Stimulated activated CD8-positive, alpha-beta memory T cell treated with anti-CD3 and anti-CD28 coated beads, Interleukin-7, amount 100 ng/mL, for 48 hours (primary cell): ENCODE measurements at regions not wholly inside any gene's neighbourhood (a gene's known extent, or its start where the extent isn't known, plus 50 kb on each side); places are given as distances from the start of the nearest gene placed in this dataset.
"Not testable (repeated sequence)": the region's sequence is repeated elsewhere in the genome, so short reads cannot be mapped to it uniquely, and the experiment has no call there.

ENCODE experiments used
- DNase-seq, 2 donors: peaks; one replicate each; pipeline ENCODE4 v3.0.0-alpha.2; 2020; ENCODE audit warnings: low read depth in 1 of 2; ENCODE audit errors: extremely low read depth in 1 of 2

DNA sequence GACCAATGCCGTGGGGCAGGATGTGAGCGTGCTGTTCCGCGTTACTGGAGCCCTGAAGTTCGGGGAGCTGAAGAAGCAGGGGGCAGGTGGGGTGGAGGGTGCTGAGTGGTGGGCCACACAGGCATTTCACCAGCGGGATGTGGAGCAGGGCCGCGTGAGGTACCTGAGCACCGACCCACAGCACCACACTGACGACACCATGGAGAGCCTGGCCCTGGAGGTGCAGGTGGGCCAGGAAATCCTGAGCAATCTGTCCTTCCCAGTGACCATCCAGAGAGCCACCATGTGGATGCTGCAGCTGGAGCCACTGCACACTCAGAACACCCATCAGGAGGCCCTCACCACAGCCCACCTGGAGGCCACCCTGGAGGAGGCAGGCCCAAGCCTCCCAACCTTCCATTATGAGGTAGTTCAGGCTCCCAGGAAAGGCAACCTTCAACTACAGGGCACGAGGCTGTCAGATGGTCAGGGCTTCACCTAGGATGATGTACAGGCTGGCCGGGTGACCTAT is 179.6 kb downstream of the TBC1D2B start:
- no peak for DNase-seq

DNA sequence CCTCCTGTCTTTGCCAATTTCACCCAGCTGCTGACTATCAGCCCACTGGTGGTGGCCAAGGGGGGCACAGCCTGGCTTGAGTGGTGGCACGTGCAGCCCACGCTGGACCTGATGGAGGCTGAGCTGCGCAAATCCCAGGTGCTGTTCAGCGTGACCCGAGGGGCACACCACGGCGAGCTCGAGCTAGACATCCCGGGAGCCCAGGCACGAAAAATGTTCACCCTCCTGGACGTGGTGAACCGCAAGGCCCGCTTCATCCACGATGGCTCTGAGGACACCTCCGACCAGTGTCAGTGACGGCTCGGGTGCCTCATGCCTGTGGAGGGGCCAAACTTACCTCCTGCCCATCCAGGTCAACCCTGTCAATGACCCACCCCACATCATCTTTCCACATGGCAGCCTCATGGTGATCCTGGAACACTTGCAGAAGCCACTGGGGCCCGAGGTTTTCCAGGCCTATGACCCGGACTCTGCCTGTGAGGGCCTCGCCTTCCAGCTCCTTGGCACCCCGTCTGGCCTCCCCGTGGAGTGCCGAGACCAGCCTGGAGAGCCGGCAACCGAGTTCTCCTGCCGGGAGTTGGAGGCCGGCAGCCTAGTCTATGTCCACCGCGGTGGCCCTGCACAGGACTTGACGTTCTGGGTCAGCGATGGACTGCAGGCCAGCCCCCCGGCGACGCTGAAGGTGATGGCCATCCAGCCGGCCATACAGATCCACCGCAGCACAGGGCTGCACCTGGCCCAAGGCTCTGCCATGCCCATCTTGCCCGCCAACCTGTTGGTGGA is 180.2 kb downstream of the TBC1D2B start:
- DNase-seq = not testable (repeated sequence)

DNA sequence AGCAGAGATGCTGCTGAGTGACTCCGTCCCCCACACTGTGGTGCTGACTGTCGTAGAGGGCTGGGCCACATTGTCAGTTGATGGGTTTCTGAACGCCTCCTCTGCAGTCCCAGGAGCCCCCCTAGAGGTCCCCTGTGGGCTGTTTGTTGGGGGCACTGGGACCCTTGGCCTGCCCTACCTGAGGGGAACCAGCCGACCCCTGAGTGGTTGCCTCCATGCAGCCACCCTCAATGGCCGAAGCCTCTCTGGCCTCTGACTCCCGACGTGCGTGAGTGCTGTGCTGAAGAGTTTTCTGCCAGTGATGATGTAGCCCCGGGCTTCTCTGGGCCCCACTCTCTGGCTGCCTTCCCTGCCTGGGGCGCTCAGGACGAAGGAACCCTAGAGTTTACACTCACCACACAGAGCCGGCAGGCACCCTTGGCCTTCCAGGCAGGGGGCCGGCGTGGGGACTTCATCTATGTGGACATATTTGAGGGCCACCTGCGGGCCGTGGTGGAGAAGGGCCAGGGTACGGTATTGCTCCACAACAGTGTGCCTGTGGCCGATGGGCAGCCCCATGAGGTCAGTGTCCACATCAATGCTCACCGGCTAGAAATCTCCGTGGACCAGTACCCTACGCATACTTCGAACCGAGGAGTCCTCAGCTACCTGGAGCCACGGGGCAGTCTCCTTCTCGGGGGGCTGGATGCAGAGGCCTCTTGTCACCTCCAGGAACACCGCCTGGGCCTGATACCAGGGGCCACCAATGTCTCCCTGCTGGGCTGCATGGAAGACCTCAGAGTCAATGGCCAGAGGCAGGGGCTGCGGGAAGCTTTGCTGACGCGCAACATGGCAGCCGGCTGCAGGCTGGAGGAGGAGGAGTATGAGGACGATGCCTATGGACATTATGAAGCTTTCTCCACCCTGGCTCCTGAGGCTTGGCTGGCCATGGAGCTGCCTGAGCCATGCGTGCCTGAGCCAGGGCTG is 181.1 kb downstream of the TBC1D2B start:
- DNase-seq = not testable (repeated sequence)

DNA sequence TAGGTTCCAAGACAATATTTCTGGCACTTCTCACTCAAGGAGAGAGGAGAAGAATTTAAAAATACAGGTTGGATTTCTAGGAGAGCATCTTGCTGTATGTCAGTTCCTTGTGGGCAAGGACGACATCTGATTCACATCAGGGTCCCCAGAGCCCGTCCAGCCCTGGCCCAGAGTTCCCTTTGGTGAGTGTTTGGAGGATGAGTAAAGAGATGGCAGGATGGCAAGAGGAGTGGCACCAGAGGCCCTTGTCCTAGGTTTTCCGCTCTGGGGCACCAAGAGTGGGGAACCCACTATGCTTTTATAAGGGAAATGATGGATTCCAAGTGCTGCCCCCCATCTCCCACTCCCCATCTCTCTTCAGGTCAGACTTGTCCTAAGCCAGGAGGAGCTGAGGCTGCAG is 181.8 kb downstream of the TBC1D2B start:
- DNase-seq = no peak

DNA sequence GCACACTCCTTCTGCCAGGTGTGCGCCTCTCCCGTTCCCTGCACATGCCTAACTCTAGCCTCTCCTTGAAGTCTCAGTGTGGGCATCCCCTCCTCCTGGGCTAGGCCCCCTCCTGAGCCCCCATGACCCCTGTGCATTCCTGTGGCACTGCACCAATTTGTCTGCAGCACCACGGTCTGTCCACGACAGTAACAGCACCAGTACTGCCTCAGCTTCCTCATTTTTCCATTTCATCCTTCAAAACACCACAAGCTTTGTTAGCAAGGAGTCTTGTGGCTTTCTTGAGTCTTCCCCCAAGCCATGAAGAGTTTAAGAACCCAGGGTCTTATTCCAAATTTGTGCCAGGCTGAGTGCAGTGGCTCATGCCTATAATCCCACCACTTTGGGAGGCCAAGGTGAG is 182.4 kb downstream of the TBC1D2B start:
- DNase-seq = not testable (repeated sequence)

DNA sequence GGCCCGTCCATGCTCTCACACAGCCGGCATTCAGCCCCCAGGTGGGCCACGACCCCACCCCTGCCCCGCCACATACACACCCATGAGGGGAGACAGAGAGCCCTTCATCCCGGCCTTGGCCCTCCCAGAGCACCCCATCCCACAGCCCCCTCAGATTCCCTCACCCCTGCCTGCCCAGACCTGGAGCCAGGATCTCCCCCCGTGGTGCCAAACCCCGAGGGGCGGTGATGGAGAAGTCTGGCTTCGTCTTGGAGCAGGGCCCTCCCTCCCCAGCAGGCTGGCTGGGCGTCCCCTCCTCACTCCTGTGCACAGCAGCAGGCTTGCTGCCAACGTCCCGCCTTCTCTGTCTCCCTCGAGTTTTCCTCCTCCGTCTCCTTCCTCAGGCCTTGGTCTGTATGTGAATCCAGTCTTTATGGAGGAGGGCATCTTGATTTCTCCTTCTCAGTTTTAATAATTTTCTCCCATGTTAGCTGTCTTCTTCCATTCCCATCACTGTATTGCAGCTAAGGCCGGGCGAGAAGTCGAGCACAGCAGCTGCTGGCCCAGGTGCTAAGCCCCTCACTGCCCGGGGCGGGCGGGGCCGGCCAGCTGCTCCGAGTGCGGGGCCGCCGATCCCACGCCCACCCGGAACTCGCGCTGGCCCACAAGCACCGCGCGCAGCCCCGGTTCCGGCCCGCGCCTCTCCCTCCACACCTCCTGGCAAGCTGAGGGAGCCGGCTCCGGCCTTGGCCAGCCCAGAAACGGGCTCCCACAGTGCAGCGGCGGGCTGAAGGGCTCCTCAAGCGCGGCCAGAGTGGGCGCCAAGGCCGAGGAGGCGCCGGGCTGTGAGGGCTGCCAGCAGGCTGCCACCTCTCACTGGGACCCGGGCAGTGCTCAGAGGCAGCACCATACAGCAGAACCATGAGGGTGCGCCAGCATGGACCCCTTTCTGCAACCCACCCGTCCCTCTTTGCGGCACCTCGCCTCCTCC is 183.6 kb downstream of the TBC1D2B start:
- not testable (repeated sequence) for DNase-seq

DNA sequence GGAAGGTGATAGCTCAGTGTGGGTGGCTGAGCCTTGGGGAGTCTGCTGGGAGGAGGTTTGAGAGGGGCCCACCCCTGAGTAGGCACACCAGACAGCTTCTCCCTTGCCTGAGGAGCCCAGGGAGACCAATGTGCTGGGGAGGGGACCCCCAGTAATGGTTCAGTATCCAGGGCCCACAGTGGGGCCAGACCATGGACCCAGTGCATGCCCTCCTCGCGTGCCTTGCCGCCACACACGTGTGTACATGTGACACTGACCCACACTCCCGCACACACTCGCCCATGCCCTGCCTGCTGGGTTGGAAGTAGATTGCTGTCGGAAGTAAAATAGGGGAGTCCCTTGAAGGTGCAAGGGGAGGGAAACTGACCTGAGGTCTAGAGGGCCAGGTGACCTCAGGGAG is 184.3 kb downstream of the TBC1D2B start:
- DNase-seq = not testable (repeated sequence)

DNA sequence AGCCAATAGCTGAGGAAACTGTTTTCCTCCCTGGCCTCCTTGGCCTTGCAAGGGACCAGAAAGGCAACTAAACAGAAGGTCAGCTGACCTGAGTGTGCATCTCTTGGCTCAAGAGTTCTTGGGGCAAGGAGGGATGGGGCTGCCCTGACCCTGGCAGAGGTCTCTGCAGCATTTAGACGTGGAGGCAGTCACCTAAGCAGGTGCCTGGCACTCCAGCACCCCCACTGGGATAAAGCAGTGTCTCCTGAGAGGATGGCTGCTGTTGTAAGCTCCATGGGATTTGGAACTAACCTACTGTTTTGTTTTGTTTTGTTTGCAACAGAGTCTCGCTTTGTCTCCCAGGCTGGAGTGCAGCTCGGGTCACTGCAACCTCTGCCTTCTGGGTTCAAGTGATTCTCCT is 185.2 kb downstream of the TBC1D2B start:
- no peak for DNase-seq

DNA sequence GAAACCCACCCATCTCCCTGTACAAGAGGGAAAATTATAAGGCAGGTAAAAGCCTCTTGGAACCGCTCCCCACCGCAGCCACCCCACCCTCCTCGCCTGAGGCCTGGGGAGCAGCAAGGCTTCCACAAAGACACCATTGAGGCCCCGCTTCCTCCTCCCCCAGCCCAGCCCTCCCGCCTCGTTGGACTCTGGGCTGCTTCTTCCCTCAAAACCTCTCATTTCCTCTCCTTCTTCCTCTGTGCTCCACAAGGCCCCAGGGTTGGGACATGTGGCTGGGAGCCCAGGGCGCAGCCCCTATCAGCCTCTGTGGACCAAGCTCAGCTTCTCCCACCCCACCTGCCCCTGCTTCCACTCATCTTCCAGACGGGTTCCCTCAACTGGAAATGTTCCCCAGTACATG is 185.6 kb downstream of the TBC1D2B start:
- DNase-seq = not testable (repeated sequence)

DNA sequence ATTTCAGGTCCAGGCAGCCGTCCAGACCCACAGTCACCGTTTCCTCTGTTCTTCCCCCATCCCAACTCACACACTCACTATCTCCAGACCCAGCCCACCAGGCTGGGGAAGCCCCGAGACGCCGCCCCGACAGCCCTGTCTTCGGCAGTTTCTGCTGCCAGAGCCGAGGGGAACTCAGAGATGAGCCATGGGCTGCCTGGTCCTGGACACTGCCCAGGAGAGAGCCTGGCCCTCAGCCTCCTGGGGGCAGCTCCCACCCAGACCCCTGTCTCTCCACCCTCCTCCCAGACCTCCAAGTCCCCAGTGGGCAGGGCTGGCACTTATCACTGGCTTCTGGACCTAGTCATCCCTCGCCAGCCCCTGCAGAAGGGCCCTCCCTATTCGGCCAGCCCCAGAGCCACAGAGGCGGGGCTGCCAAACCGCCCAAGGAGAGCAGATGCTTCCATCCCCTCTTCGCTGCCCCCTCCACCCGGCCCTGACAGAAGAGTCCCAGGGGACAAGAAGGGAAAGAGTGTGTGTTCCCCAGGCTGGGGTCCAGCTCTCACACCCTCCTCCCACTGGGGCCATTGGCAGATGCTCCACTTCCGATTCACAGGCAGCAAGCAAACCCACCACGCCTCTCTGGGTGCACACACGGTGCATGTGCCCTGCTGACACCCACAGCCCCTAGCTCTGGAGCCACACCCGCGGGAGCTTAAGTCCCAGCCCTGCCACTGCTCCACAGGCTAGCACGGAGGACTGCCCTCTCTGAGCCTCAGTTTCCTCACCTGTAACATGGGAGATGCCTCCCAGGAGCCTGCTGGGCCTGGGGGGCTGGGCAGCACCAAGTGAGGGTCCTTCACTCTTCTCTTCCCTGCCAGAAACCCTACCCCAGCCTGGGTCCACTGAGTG is 186.4 kb downstream of the TBC1D2B start:
- DNase-seq = not testable (repeated sequence)

DNA sequence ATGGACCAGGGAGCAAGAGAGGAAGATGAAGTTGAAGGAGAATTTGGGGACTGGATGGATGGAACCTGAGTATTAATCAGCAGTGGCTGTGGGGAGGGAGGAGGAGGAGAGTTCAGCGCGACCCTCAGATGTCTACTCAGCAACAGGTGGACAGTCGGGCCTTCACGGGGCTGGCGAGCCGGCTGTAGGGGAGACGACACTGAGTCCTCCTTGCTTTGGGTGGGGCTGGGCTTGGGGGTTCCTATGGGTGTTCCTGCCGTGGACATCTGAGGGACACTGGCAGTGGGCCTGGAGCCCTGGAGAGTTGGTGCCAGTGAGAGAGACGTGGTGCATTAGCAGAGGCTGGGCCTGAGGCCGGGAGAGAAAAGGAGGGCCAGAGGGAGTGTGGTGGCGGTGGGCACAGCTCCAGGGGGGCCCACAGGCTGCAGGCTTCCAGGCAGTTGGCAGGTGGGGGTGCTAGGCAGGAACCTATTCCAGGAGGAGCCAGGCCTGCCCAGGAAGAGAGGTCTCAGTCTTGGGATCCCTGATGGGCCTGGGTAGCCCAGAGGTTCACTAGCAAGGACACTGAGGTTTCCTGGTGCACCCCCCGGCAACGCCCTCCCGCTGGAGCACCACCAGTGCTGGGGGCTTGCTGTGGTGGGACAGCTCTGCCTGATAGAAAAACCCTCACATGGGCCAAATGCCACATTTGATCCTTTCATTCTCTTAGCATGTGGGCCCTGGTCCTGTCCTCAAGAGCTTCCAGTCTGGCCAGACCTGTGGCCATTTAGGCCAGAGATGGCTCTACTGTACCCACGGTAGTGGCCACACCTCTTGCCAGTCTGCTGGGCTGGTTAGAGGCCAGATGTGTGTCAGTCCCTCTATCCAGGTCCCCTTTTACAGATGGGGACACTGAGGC is 187.4 kb downstream of the TBC1D2B start:
- not testable (repeated sequence) for DNase-seq

DNA sequence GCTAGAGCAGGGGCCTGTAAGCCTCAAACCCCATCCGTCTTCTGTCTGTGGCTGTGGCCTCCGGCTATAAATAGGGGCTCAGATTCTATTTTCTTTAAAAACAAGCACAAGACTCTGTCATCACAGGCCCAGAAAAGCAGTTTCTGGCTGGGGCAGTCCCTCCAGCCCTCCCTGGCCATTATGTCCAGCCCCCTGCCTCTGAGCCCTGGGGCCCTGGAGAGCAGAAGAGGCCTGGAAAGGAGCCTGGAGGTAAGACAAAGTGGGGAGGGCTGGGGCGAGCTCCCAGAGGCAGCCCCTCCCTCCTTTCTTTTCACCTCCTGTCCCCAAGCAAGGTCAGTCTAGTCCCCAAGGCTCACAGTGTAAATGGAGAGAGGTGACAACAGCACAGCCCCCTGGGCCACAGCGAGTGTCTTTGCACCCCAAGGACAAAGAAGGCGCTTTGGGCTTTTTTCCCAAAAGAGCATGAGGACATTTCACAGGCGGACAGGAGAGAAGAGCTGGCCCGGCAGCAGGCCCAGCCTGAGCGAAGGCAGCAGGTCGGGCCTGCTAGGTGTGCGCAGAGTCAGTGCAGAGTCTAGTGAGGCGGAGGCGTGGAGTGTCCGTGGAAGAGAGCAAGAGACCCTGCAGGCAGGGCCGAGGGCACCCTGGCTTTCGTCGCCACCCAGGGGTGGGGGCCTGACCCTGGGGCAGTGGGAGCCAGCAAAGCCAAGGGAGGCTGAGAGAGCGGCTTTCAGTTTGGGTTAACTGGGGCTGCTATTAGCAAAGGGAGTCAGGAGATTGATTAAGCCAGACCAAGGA is 188.3 kb downstream of the TBC1D2B start:
- DNase-seq = no peak

DNA sequence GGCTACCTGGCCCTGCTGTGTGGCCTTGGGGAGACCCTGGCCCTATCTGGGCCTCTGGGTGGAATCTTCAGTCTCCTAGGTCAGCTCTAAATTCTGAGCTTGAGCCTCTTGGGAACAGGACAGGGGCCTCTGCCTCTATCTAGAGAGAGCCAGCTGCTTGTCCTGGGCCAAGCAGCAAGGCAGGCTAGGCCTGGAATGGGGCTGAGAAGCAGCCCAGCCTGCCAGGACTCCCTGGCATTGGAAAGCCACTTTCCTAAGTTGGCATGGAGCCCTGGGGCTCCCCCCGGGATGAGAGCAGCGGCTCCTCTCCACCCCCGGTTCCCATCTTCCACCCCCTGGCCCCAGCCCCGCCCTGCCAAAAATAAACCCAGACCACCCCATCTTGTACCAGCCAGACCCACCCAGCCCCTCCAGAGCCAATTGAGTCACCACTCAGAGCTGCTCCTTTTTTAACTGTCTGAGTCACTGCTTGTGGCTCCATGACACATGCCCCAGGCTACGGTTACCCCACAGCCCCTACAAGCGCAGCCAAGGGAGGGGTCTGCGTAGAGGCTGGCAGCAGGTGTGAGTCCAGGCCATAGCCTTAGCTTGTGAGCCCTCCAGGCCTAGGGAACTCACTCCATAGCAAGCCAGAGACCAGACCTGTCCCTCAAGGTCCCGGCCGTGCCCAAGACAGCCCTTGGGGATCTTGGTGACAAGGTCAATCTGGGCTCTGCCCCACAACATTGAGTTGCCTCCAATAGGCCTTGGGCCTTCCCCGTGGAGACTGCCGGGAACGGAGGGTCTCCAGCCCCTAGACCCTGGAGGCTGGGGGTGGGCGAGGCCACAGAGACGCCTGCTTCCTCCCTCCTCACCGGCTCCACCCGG is 189.7 kb downstream of the TBC1D2B start:
- DNase-seq = not testable (repeated sequence)

DNA sequence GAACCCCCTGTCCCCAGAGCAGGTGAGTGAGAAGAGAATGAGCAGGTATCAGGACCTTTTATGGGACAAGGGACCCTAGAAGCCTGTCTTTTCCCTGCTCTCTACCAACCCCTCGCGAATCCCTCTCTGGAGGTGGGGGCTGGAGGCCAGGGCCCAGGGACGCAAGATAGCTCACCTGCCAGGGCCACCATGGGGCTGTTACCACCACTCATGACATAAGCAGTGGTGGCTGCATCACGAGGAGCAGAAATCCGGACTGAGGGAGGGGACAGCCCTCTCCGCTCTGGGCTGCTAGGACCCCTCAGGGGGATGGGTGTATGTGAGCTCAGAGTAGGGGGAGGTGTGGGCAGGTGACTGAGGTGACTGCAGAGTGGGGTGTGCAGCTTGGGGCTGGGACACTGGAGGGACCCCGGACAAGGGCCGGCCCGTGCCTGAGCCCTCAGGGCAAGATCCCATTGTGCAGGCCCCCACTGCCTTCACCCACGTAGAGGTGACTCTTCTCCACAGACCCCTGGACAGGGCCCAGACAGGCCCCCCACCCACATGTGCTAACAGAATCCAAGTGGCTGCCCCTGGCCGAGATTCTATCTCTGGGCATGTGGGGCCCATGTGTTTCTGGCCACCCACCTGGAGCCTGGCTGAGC is 190.6 kb downstream of the TBC1D2B start:
- no peak for DNase-seq

DNA sequence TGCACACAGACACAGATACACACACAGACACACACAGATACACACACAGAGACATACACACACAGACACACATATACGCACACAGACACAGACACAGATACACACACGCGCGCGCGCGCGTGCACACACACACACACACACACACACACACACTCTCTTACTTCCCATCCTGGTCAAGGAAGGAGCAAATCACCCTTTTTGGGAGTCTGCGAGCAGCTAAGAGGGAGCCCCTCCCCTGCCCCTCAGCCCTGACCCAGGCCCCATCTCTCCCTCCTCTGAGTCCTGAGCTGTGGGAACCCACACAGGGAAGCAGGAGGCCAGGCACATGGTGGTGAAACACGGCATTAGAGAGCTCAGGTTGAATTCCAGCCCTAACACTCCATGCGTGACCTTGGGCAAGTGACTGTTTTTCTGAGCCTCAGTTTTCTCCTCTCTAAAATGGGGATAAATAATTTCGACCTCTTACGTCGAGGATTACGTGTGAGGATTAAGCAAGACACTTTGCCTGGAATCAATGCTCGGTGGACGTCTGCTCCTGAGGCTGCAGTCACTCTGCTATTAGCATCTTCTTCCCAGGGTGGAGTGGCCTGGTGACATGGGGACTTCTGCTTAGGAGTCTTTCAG is 191.5 kb downstream of the TBC1D2B start:
- DNase-seq = not testable (repeated sequence)

DNA sequence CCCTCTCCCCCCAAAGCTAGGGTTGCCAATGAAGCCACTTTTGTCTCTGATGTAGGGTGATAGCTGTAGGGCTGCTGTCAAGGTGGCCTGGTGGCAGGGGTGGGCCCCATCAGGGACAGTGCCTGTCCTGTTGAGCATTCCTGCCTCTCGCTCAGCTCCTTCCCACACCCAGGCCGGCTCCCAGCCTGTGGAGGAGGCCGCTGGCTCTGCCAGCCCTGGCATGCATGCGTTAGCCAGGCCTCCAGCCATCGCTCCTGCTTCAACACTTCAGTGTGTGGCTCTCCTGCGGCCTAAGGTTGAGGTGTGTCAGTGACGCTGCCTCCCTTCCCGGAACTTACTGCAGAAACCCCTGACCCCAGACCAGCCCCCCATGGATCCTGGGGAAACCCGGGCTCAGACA is 194.5 kb downstream of the TBC1D2B start:
- not testable (repeated sequence) for DNase-seq
